Esophagus squamous epithelium (tissue), 5 donors: ENCODE measurements at regions not wholly inside any gene's neighbourhood (a gene's known extent, or its start where the extent isn't known, plus 50 kb on each side); places are given as distances from the start of the nearest gene placed in this dataset.

Experiments
- DNase-seq: peaks from one replicate; lab custom pipeline; 2025; lab: John Stamatoyannopoulos, UW
- H3K27ac ChIP-seq, 4 donors: fragments of 200-600 bp; sonication (generic); one replicate each; pipeline ENCODE4 v1.5.1; 2016 to 2019; ENCODE audit warnings: mild to moderate bottlenecking in 1 of 4
- H3K27me3 ChIP-seq, 4 donors: fragments of 200-600 bp; sonication (generic); 1 replicate in 3 of 4; 2 replicates in 1 of 4; pipeline versions ENCODE4 v1.5.1 to v1.6.0; 2017 to 2021; ENCODE audit warnings: antibody characterized with exemption in 1 of 4
- H3K36me3 ChIP-seq, 3 donors: fragments of 200-600 bp; sonication (generic); one replicate each; pipeline ENCODE4 v1.5.1; 2016 to 2019
- H3K4me1 ChIP-seq, 3 donors: fragments of 200-600 bp; sonication (generic); one replicate each; pipeline ENCODE4 v1.5.1; 2017 to 2019
- H3K4me3 ChIP-seq, 4 donors: fragments of 200-600 bp; sonication (generic); 1 replicate in 3 of 4; 2 replicates in 1 of 4; pipeline ENCODE4 v1.5.1; 2016 to 2019; ENCODE audit warnings: mild to moderate bottlenecking in 2 of 4, moderate library complexity in 1 of 4
- H3K9me3 ChIP-seq, 3 donors: fragments of 200-600 bp; sonication (generic); one replicate each; pipeline ENCODE4 v1.5.1; 2016 to 2019
- CTCF ChIP-seq, 6 experiments: fragments of 450-650 bp in 4 of 6; fragments of 200-600 bp in 2 of 6; sonication (generic) in 2 of 6; IDR thresholded peaks; one replicate each; pipeline ENCODE4 v1.5.1; 2016 to 2019; ENCODE audit warnings: antibody characterized with exemption in 6 of 6, mild to moderate bottlenecking in 4 of 6, moderate library complexity in 4 of 6
- POLR2A ChIP-seq, 4 donors: fragments of 450-650 bp; IDR thresholded peaks; one replicate each; pipeline ENCODE4 v1.6.1; 2017; ENCODE audit warnings: antibody characterized with exemption in 4 of 4, mild to moderate bottlenecking in 4 of 4, moderate library complexity in 3 of 4
- WGBS, 2 donors: methylation state at CpG; one replicate each; pipeline ENCODE4 v1.1.5; 2018; 5-methylcytosine and 5-hydroxymethylcytosine counted together
- intact Hi-C: fragments of 100-400 bp; cut with DNase I; formaldehyde crosslinking; loops from one replicate; pipeline ENCODE4 v1.15.0; 2022
- donor health status: DM: yes; HTN: yes; CAD: no.

- TF ChIP-seq CTCF (IDR thresholded peaks at IDR 0.05) (no peak), POLR2A (IDR thresholded peaks at IDR 0.05) (no peak)
- H3K9me3 ChIP-seq, result no peaks in the 10 kb centered on the region
- H3K27me3 ChIP-seq, result no peaks in the 10 kb centered on the region
- H3K36me3 ChIP-seq, result no peaks in the 10 kb centered on the region
- no peak overlapping the region for H3K27ac ChIP-seq
- H3K4me1 ChIP-seq, result no peaks in the 10 kb centered on the region
- intact Hi-C loops, result no loop called here
- WGBS, 2 donors, result 33 to 67% methylated on average over 3 of the region's 3 CpGs
- no peak overlapping the region for H3K4me3 ChIP-seq
- DNase-seq, result no peak
These were observed 196.7 kb downstream of the RMST start for GRCh38 chr12:97659117-97659880.

GRCh38 chr12:97666263-97666662 lies 203.7 kb downstream of the RMST start:
- H3K27ac ChIP-seq, result no peak overlapping the region
- H3K4me1 ChIP-seq, result no peaks in the 10 kb centered on the region

GRCh38 chr12:97672870-97673269 lies 210.3 kb downstream of the RMST start:
- Histone ChIP-seq H3K9me3 (peaks cover 0 to 7% (median 0%) of the 10 kb centered on the region in 3 donors), H3K27me3 (no peaks in the 10 kb centered on the region), H3K27ac (no peak overlapping the region), H3K4me1 (no peaks in the 10 kb centered on the region), H3K36me3 (no peaks in the 10 kb centered on the region), H3K4me3 (no peak overlapping the region)
- no peak for TF ChIP-seq POLR2A (IDR thresholded peaks at IDR 0.05)
- TF ChIP-seq CTCF (IDR thresholded peaks at IDR 0.05), result no peak
- no peak for DNase-seq
- 50% methylated on average over 3 to 4 of the region's 5 CpGs for WGBS, 2 donors
- intact Hi-C loops, result no loop called here

More at GRCh38 chr12:97666263-97666662, 203.7 kb downstream of the RMST start:
- Histone ChIP-seq H3K4me3 (no peak overlapping the region), H3K9me3 (no peaks in the 10 kb centered on the region), H3K36me3 (no peaks in the 10 kb centered on the region), H3K27me3 (no peaks in the 10 kb centered on the region)
- TF ChIP-seq POLR2A (IDR thresholded peaks at IDR 0.05), result no peak
- no peak for TF ChIP-seq CTCF (IDR thresholded peaks at IDR 0.05)
- 40 to 59% methylated on average over 4 of the region's 4 CpGs for WGBS, 2 donors
- intact Hi-C loops, result no loop called here
- DNase-seq, result no peak

- WGBS, 2 donors, result 50 to 87% methylated on average over 2 of the region's 2 CpGs
- Histone ChIP-seq H3K9me3 (no peaks in the 10 kb centered on the region), H3K27me3 (no peaks in the 10 kb centered on the region), H3K36me3 (no peaks in the 10 kb centered on the region), H3K4me1 (no peaks in the 10 kb centered on the region), H3K4me3 (no peak overlapping the region), H3K27ac (no peak overlapping the region)
- DNase-seq, result no peak
- TF ChIP-seq CTCF (IDR thresholded peaks at IDR 0.05) (no peak), POLR2A (IDR thresholded peaks at IDR 0.05) (no peak)
- intact Hi-C loops, result no loop called here
These were observed 218.1 kb downstream of the RMST start for GRCh38 chr12:97680751-97681150.

GRCh38 chr12:97681612-97682504 lies 219.3 kb downstream of the RMST start:
- intact Hi-C loops, result no loop called here
- Histone ChIP-seq H3K4me1 (no peaks in the 10 kb centered on the region), H3K36me3 (no peaks in the 10 kb centered on the region), H3K27ac (no peak overlapping the region), H3K4me3 (no peak overlapping the region), H3K27me3 (no peaks in the 10 kb centered on the region), H3K9me3 (no peaks in the 10 kb centered on the region)
- 67 to 68% methylated on average over 8 of the region's 8 CpGs for WGBS, 2 donors
- TF ChIP-seq CTCF (IDR thresholded peaks at IDR 0.05) (no peak), POLR2A (IDR thresholded peaks at IDR 0.05) (no peak)
- DNase-seq, result no peak
